H9 (cell line): ENCODE measurements at regions not wholly inside any gene's neighbourhood (a gene's known extent, or its start where the extent isn't known, plus 50 kb on each side); places are given as distances from the start of the nearest gene placed in this dataset.

ENCODE experiments used
- DNase-seq: peaks from one replicate; pipeline ENCODE4 v3.0.0-alpha.2; 2017
- H2AFZ ChIP-seq: one replicate; pipeline ENCODE4 v1.6.1; 2013; ENCODE audit warnings: mild to moderate bottlenecking, low read length, control low read depth, moderate library complexity
- H2AK5ac ChIP-seq: 2 replicates; pipeline ENCODE4 v1.6.1; 2013; ENCODE audit warnings: low read length, control low read depth, mixed read lengths; ENCODE audit not compliant: insufficient read length
- H2BK120ac ChIP-seq: one replicate; pipeline ENCODE4 v1.6.1; 2013; ENCODE audit warnings: low read depth, mild to moderate bottlenecking, low read length, control low read depth, inconsistent platforms; ENCODE audit not compliant: poor library complexity, severe bottlenecking
- H2BK12ac ChIP-seq: 2 replicates; pipeline ENCODE4 v1.6.1; 2013; ENCODE audit warnings: low read length, control low read depth, mixed read lengths, low read depth; ENCODE audit not compliant: insufficient read length
- H2BK15ac ChIP-seq: 2 replicates; pipeline ENCODE4 v1.6.1; 2013; ENCODE audit warnings: low read depth, low read length, control low read depth
- H2BK20ac ChIP-seq: one replicate; pipeline ENCODE4 v1.6.1; 2013; ENCODE audit warnings: low read depth, mild to moderate bottlenecking, low read length, control low read depth, inconsistent platforms; ENCODE audit not compliant: poor library complexity, severe bottlenecking
- H2BK5ac ChIP-seq: 2 replicates; pipeline ENCODE4 v1.6.1; 2013; ENCODE audit warnings: low read length, control low read depth, mixed read lengths; ENCODE audit not compliant: insufficient read length
- H3K14ac ChIP-seq: 2 replicates; pipeline ENCODE4 v1.6.1; 2013; ENCODE audit warnings: low read length, control low read depth; ENCODE audit not compliant: insufficient read depth
- H3K18ac ChIP-seq: 2 replicates; pipeline ENCODE4 v1.6.1; 2013; ENCODE audit warnings: low read depth, mild to moderate bottlenecking, mixed read lengths, low read length, control low read depth; ENCODE audit not compliant: insufficient read length
- H3K23ac ChIP-seq: 2 replicates; pipeline ENCODE4 v1.6.1; 2013; ENCODE audit warnings: low read length, control low read depth, mixed read lengths, low read depth; ENCODE audit not compliant: insufficient read length
- H3K23me2 ChIP-seq: 2 replicates; pipeline ENCODE4 v1.6.1; 2013; ENCODE audit warnings: low read depth, mild to moderate bottlenecking, mixed read lengths, low read length, control low read depth; ENCODE audit not compliant: insufficient read length, poor library complexity, severe bottlenecking
- H3K27ac ChIP-seq: 2 replicates; pipeline ENCODE4 v1.5.1; 2013; ENCODE audit warnings: low read length, control low read depth, mixed read lengths, low read depth; ENCODE audit not compliant: insufficient read length
- H3K27me3 ChIP-seq: 2 replicates; pipeline ENCODE4 v1.6.1; 2013; ENCODE audit warnings: low read length, control low read depth, inconsistent platforms; ENCODE audit not compliant: insufficient read depth
- H3K4ac ChIP-seq: 2 replicates; pipeline ENCODE4 v1.6.1; 2013; ENCODE audit warnings: low read depth, mild to moderate bottlenecking, control low read depth, inconsistent platforms, low read length, moderate library complexity
- H3K4me1 ChIP-seq: 2 replicates; pipeline ENCODE4 v1.6.1; 2013; ENCODE audit warnings: low read length, control low read depth, inconsistent platforms; ENCODE audit not compliant: insufficient read depth
- H3K4me2 ChIP-seq: 2 replicates; pipeline ENCODE4 v1.6.1; 2013; ENCODE audit warnings: low read length, control low read depth, mixed read lengths; ENCODE audit not compliant: insufficient read length, insufficient read depth
- H3K56ac ChIP-seq: 2 replicates; pipeline ENCODE4 v1.6.1; 2013; ENCODE audit warnings: low read depth, mild to moderate bottlenecking, mixed read lengths, low read length, control low read depth; ENCODE audit not compliant: insufficient read length
- H3K79me1 ChIP-seq: 2 replicates; pipeline ENCODE4 v1.6.1; 2013; ENCODE audit warnings: low read depth, mild to moderate bottlenecking, moderate library complexity, low read length, control low read depth, inconsistent platforms; ENCODE audit not compliant: insufficient read depth, poor library complexity, severe bottlenecking
- H3K79me2 ChIP-seq: 2 replicates; pipeline ENCODE4 v1.6.1; 2013; ENCODE audit warnings: low read length, control low read depth, inconsistent platforms; ENCODE audit not compliant: insufficient read depth
- H3K9ac ChIP-seq: 2 replicates; pipeline ENCODE4 v1.6.1; 2013; ENCODE audit warnings: low read length, control low read depth, mixed read lengths; ENCODE audit not compliant: insufficient read length; ENCODE audit errors: extremely low read depth
- H3K9me3 ChIP-seq: one replicate; pipeline ENCODE4 v1.6.1; 2013; ENCODE audit warnings: low read depth, low read length, inconsistent platforms; ENCODE audit not compliant: control insufficient read depth
- H3T11ph ChIP-seq: one replicate; pipeline ENCODE4 v1.6.1; 2013; ENCODE audit warnings: mild to moderate bottlenecking, low read length, control low read depth, inconsistent platforms
- H4K20me1 ChIP-seq: one replicate; pipeline ENCODE4 v1.6.1; 2013; ENCODE audit not compliant: control insufficient read depth, insufficient read length, insufficient read depth
- H4K5ac ChIP-seq: 2 replicates; pipeline ENCODE4 v1.6.1; 2013; ENCODE audit warnings: low read depth, mild to moderate bottlenecking, mixed read lengths, low read length, control low read depth; ENCODE audit not compliant: insufficient read length
- H4K8ac ChIP-seq: replicated peaks from 2 replicates; pipeline ENCODE4 v1.6.1; 2013; ENCODE audit warnings: low read length, control low read depth, mixed read lengths, low read depth; ENCODE audit not compliant: insufficient read length
- H4K91ac ChIP-seq: 2 replicates; pipeline ENCODE4 v1.6.1; 2013; ENCODE audit warnings: low read depth, mild to moderate bottlenecking, moderate library complexity, mixed read lengths, low read length, control low read depth; ENCODE audit not compliant: insufficient read length
- H3K27ac Mint-ChIP-seq, 3 experiments: 2 replicates in 2 of 3; 3 replicates in 1 of 3; pipeline ENCODE4 v1.8.0; 2020 to 2021; ENCODE audit warnings: mixed read lengths in 3 of 3, mild to moderate bottlenecking in 1 of 3, moderate library complexity in 1 of 3
- H3K27me3 Mint-ChIP-seq: 2 replicates; pipeline ENCODE4 v1.8.0; 2021; ENCODE audit warnings: low read depth, mild to moderate bottlenecking, moderate library complexity, mixed read lengths
- H3K36me3 Mint-ChIP-seq, 3 experiments: 2 replicates in 2 of 3; 3 replicates in 1 of 3; pipeline ENCODE4 v1.8.0; 2020 to 2021; ENCODE audit warnings: low read depth in 3 of 3, mixed read lengths in 3 of 3; ENCODE audit not compliant: insufficient read depth in 1 of 3
- H3K4me1 Mint-ChIP-seq, 2 experiments: 2 replicates each; pipeline ENCODE4 v1.8.0; 2020; ENCODE audit warnings: mixed read lengths in 2 of 2
- H3K4me3 Mint-ChIP-seq, 2 experiments: 2 replicates in 1 of 2; 3 replicates in 1 of 2; pipeline ENCODE4 v1.8.0; 2020 to 2021; ENCODE audit warnings: mild to moderate bottlenecking in 2 of 2, mixed read lengths in 2 of 2, moderate library complexity in 1 of 2
- H3K9me3 Mint-ChIP-seq, 2 experiments: 2 replicates in 1 of 2; 3 replicates in 1 of 2; pipeline ENCODE4 v1.8.0; 2020; ENCODE audit warnings: mild to moderate bottlenecking in 2 of 2, mixed read lengths in 2 of 2, moderate library complexity in 1 of 2
- CTCF ChIP-seq: fragments of 200-600 bp; sonication (generic); conservative IDR thresholded peaks from 3 replicates; pipeline ENCODE4 v1.8.0; 2021; ENCODE audit warnings: antibody characterized with exemption, mild to moderate bottlenecking
- WGBS: extraction: QIAGEN DNeasy Blood & Tissue Kit; methylation state at CpG from one replicate; pipeline ENCODE4 v1.1.7; 2013; ENCODE audit warnings: missing lambda C conversion rate, low lambda C conversion rate, mixed read lengths; ENCODE audit not compliant: insufficient read length; ENCODE audit errors: extremely low coverage; 5-methylcytosine and 5-hydroxymethylcytosine counted together

DNA sequence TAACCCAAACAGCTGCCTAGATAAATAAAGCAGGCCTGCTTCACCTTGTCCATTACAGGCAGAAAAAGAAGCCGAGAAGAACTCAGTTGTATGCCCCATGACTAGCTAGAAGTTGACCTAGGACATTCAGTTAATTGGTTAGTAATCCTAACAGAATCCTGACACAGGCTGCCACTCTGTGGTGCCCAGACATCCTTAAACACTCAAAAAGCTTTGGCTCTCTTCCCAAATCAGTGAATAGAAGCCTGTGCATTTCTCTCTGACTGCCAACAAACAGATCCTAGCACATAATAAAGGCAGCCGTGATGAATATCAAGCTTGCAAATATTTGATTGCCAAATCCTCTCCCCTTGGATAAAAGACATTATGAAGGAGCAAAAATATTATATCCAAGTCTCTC is 519.1 kb upstream of the EYS start:
- H3T11ph ChIP-seq: no peak overlapping the region
- H3K56ac ChIP-seq: no peak overlapping the region
- no peaks in the 10 kb centered on the region for H3K9me3 ChIP-seq
- H3K23ac ChIP-seq: no peak overlapping the region
- TF ChIP-seq CTCF: no peak
- DNase-seq: no peak
- H3K27me3 ChIP-seq: no peaks in the 10 kb centered on the region
- H3K4me2 ChIP-seq: no peak overlapping the region
- H3K9ac ChIP-seq: no peak overlapping the region
- no peak overlapping the region for H3K4ac ChIP-seq
- H3K4me1 Mint-ChIP-seq: no peaks in the 10 kb centered on the region
- no peak overlapping the region for H2BK120ac ChIP-seq
- H3K36me3 Mint-ChIP-seq: no peaks in the 10 kb centered on the region
- H3K27me3 Mint-ChIP-seq: no peaks in the 10 kb centered on the region
- H2BK5ac ChIP-seq: no peak overlapping the region
- no peak overlapping the region for H3K27ac Mint-ChIP-seq
- WGBS: no CpG with 5 or more reads among the region's 2 CpGs
- H4K20me1 ChIP-seq: no peaks in the 10 kb centered on the region
- no peaks in the 10 kb centered on the region for H3K79me1 ChIP-seq
- peaks cover 0 to 2% of the 10 kb centered on the region in 2 experiments; a peak in 3 of 5 replicates for H3K9me3 Mint-ChIP-seq
- no peaks in the 10 kb centered on the region for H3K4me1 ChIP-seq
- no peak overlapping the region for H4K8ac ChIP-seq
- no peak overlapping the region for H4K91ac ChIP-seq
- no peak overlapping the region for H2BK20ac ChIP-seq
- H4K5ac ChIP-seq: no peak overlapping the region
- H3K18ac ChIP-seq: no peak overlapping the region
- no peak overlapping the region for H3K14ac ChIP-seq
- no peaks in the 10 kb centered on the region for H3K79me2 ChIP-seq
- H2AK5ac ChIP-seq: no peak overlapping the region
- H2AFZ ChIP-seq: no peak overlapping the region
- H3K27ac ChIP-seq: no peak overlapping the region
- H3K4me3 Mint-ChIP-seq: no peak overlapping the region
- H2BK12ac ChIP-seq: no peak overlapping the region
- H3K23me2 ChIP-seq: no peaks in the 10 kb centered on the region
- no peak overlapping the region for H2BK15ac ChIP-seq
